Kidney (tissue), 13 donors: ENCODE measurements at regions not wholly inside any gene's neighbourhood (a gene's known extent, or its start where the extent isn't known, plus 50 kb on each side); places are given as distances from the start of the nearest gene placed in this dataset.

ENCODE experiments used
- DNase-seq, 5 donors: peaks; one replicate each; pipeline ENCODE4 v3.0.0-alpha.2; 2013 to 2020
- FAIRE-seq: peaks from 2 replicates; lab custom pipeline; 2012; peaks lifted over from hg19 to GRCh38; lab: Jason Lieb, UNC
- H3K27ac ChIP-seq, 2 donors: one replicate each; pipeline ENCODE4 v1.7.0; 2013; ENCODE audit warnings: low read depth in 2 of 2, low read length in 2 of 2, inconsistent platforms in 1 of 2
- H3K27me3 ChIP-seq: one replicate; pipeline ENCODE4 v1.7.1; 2013; ENCODE audit warnings: low read length, inconsistent platforms; ENCODE audit not compliant: control insufficient read depth, insufficient read depth
- H3K36me3 ChIP-seq, 3 donors: one replicate each; pipeline versions ENCODE4 v1.7.0 to v1.7.1; 2013; ENCODE audit warnings: low read length in 3 of 3, control low read depth in 1 of 3, inconsistent platforms in 1 of 3; ENCODE audit not compliant: insufficient read depth in 3 of 3, control insufficient read depth in 2 of 3
- H3K4me1 ChIP-seq, 3 donors: one replicate each; pipeline versions ENCODE4 v1.7.0 to v1.7.1; 2013; ENCODE audit warnings: low read length in 3 of 3, inconsistent platforms in 1 of 3, low read depth in 1 of 3; ENCODE audit not compliant: control insufficient read depth in 2 of 3, insufficient read depth in 2 of 3
- H3K4me3 ChIP-seq, 3 donors: one replicate each; pipeline versions ENCODE4 v1.7.0 to v1.8.1; 2013; ENCODE audit warnings: low read length in 3 of 3, control low read depth in 1 of 3, inconsistent platforms in 1 of 3
- H3K9ac ChIP-seq, 3 donors: one replicate each; pipeline versions ENCODE4 v1.7.0 to v1.7.1; 2013; ENCODE audit warnings: low read length in 3 of 3, control low read depth in 1 of 3, inconsistent platforms in 1 of 3
- H3K9me3 ChIP-seq, 3 donors: one replicate each; pipeline versions ENCODE4 v1.7.0 to v1.7.1; 2013; ENCODE audit warnings: low read length in 3 of 3, control low read depth in 1 of 3, inconsistent platforms in 1 of 3; ENCODE audit not compliant: control insufficient read depth in 2 of 3, insufficient read depth in 1 of 3
- CTCF ChIP-seq: IDR thresholded peaks from 3 replicates; pipeline ENCODE4 v1.5.1; 2012; ENCODE audit warnings: mild to moderate bottlenecking, moderate library complexity, borderline replicate concordance; ENCODE audit not compliant: insufficient read depth; ENCODE audit errors: extremely low read depth
- intact Hi-C: fragments of 100-400 bp; cut with DNase I; formaldehyde crosslinking; loops from one replicate; pipeline ENCODE4 v1.11.1; 2022
- donor health status: control.
- donor health status: control.
- donor health status: control.
- donor health status: control.
- donor health status: control.
- donor health status: DM: yes; HTN: yes; CAD: no.
- donor health status: Normal renal cell carcinoma (clear cell type).

- H3K36me3 ChIP-seq, result no peaks in the 10 kb centered on the region
- H3K4me3 ChIP-seq, result no peak overlapping the region
- FAIRE-seq, result no peak
- no peak for TF ChIP-seq CTCF
- no peak overlapping the region for H3K27ac ChIP-seq
- peaks cover 0 to 2% (median 0%) of the 10 kb centered on the region in 3 donors for H3K4me1 ChIP-seq
- no peaks in the 10 kb centered on the region for H3K9me3 ChIP-seq
- DNase-seq, result no peak
- intact Hi-C loops, result no loop called here
- H3K9ac ChIP-seq, result no peak overlapping the region
- H3K27me3 ChIP-seq, result no peaks in the 10 kb centered on the region
These were observed 215.0 kb upstream of the IGF1R start for GRCh38 chr15:98433346-98433745.

- H3K4me3 ChIP-seq, result no peak overlapping the region
- no peak overlapping the region for H3K9ac ChIP-seq
- peaks cover 0 to under 1% (median 0%) of the 10 kb centered on the region in 3 donors for H3K4me1 ChIP-seq
- H3K36me3 ChIP-seq, result no peaks in the 10 kb centered on the region
- TF ChIP-seq CTCF, result no peak
- H3K27ac ChIP-seq, result no peak overlapping the region
- no peaks in the 10 kb centered on the region for H3K9me3 ChIP-seq
- DNase-seq (no peak), FAIRE-seq (no peak)
- H3K27me3 ChIP-seq, result no peaks in the 10 kb centered on the region
- intact Hi-C loops, result no loop called here
These were observed 214.5 kb upstream of the IGF1R start for GRCh38 chr15:98433856-98434255.

- no peaks in the 10 kb centered on the region for H3K36me3 ChIP-seq
- H3K4me3 ChIP-seq, result no peak overlapping the region
- intact Hi-C loops, result no loop called here
- H3K27me3 ChIP-seq, result no peaks in the 10 kb centered on the region
- peaks cover 0 to 2% (median 0%) of the 10 kb centered on the region in 3 donors for H3K4me1 ChIP-seq
- H3K27ac ChIP-seq, result no peak overlapping the region
- no peaks in the 10 kb centered on the region for H3K9me3 ChIP-seq
- H3K9ac ChIP-seq, result no peak overlapping the region
- DNase-seq (no peak), FAIRE-seq (no peak)
- TF ChIP-seq CTCF, result no peak
These were observed 210.6 kb upstream of the IGF1R start for GRCh38 chr15:98437752-98438151.

- H3K36me3 ChIP-seq, result no peaks in the 10 kb centered on the region
- H3K9ac ChIP-seq, result no peak overlapping the region
- FAIRE-seq, result no peak
- peaks cover 0 to 2% (median 0%) of the 10 kb centered on the region in 3 donors for H3K4me1 ChIP-seq
- H3K27ac ChIP-seq, result no peak overlapping the region
- H3K4me3 ChIP-seq, result no peak overlapping the region
- TF ChIP-seq CTCF, result no peak
- no peaks in the 10 kb centered on the region for H3K27me3 ChIP-seq
- no peaks in the 10 kb centered on the region for H3K9me3 ChIP-seq
- no peak for DNase-seq
- intact Hi-C loops, result no loop called here
These were observed 210.0 kb upstream of the IGF1R start for GRCh38 chr15:98438326-98438725.
